HUES48 (cell line): ENCODE measurements at regions not wholly inside any gene's neighbourhood (a gene's known extent, or its start where the extent isn't known, plus 50 kb on each side); places are given as distances from the start of the nearest gene placed in this dataset.

Experiments used
- H3K27ac ChIP-seq: one replicate; pipeline ENCODE4 v1.7.0; 2013; ENCODE audit warnings: low read depth, low read length, inconsistent platforms
- H3K27me3 ChIP-seq: 2 replicates; pipeline ENCODE4 v1.6.1; 2013; ENCODE audit warnings: mild to moderate bottlenecking, low read length; ENCODE audit not compliant: control insufficient read depth, insufficient read depth
- H3K36me3 ChIP-seq: 2 replicates; pipeline ENCODE4 v1.6.1; 2013; ENCODE audit warnings: low read length; ENCODE audit not compliant: control insufficient read depth, insufficient read depth
- H3K4me1 ChIP-seq: 2 replicates; pipeline ENCODE4 v1.6.1; 2013; ENCODE audit warnings: mild to moderate bottlenecking, low read length; ENCODE audit not compliant: control insufficient read depth, insufficient read depth
- H3K4me3 ChIP-seq: 2 replicates; pipeline ENCODE4 v1.5.1; 2013; ENCODE audit warnings: mild to moderate bottlenecking, low read depth, low read length
- H3K9ac ChIP-seq: 2 replicates; pipeline ENCODE4 v1.6.1; 2013; ENCODE audit warnings: mild to moderate bottlenecking, low read depth, low read length, moderate library complexity
- H3K9me3 ChIP-seq: 2 replicates; pipeline ENCODE4 v1.6.1; 2013; ENCODE audit warnings: low read length; ENCODE audit not compliant: control insufficient read depth, insufficient read depth

GRCh38 chr13:40331802-40332201 is 334.6 kb downstream of the FOXO1 start:
- Histone ChIP-seq H3K9me3 (no peaks in the 10 kb centered on the region), H3K4me1 (0 out of 2 replicates have a peak, but pooled peaks cover 3% of the 10 kb centered on the region), H3K4me3 (no peak overlapping the region), H3K27me3 (no peaks in the 10 kb centered on the region), H3K36me3 (no peaks in the 10 kb centered on the region), H3K9ac (no peak overlapping the region), H3K27ac (no peak overlapping the region)

- no peaks in the 10 kb centered on the region for H3K36me3 ChIP-seq
- no peak overlapping the region for H3K4me3 ChIP-seq
- no peak overlapping the region for H3K9ac ChIP-seq
- 0 out of 2 replicates have a peak, but pooled peaks cover 3% of the 10 kb centered on the region for H3K4me1 ChIP-seq
- no peaks in the 10 kb centered on the region for H3K9me3 ChIP-seq
- no peaks in the 10 kb centered on the region for H3K27me3 ChIP-seq
- no peak overlapping the region for H3K27ac ChIP-seq
Measured at GRCh38 chr13:40333226-40333625, 333.2 kb downstream of the FOXO1 start.

- Histone ChIP-seq H3K9me3 (no peaks in the 10 kb centered on the region), H3K9ac (no peak overlapping the region), H3K36me3 (no peaks in the 10 kb centered on the region), H3K4me1 (0 out of 2 replicates have a peak, but pooled peaks cover 3% of the 10 kb centered on the region), H3K4me3 (no peak overlapping the region), H3K27ac (no peak overlapping the region), H3K27me3 (no peaks in the 10 kb centered on the region)
Measured at GRCh38 chr13:40334031-40334430, 332.4 kb downstream of the FOXO1 start.

- Histone ChIP-seq H3K4me3 (no peak overlapping the region), H3K9ac (no peak overlapping the region), H3K4me1 (0 out of 2 replicates have a peak, but pooled peaks cover 3% of the 10 kb centered on the region), H3K27ac (no peak overlapping the region), H3K9me3 (no peaks in the 10 kb centered on the region), H3K27me3 (no peaks in the 10 kb centered on the region), H3K36me3 (no peaks in the 10 kb centered on the region)
Measured at GRCh38 chr13:40334616-40335015, 331.8 kb downstream of the FOXO1 start.

- no peaks in the 10 kb centered on the region for H3K9me3 ChIP-seq
- no peaks in the 10 kb centered on the region for H3K27me3 ChIP-seq
- no peak overlapping the region for H3K9ac ChIP-seq
- no peak overlapping the region for H3K4me3 ChIP-seq
- H3K27ac ChIP-seq: no peak overlapping the region
- H3K4me1 ChIP-seq: peaks cover 19% of the 10 kb centered on the region
- no peaks in the 10 kb centered on the region for H3K36me3 ChIP-seq
Measured at GRCh38 chr13:40336228-40337221, 329.9 kb downstream of the FOXO1 start.

- Histone ChIP-seq H3K9me3 (no peaks in the 10 kb centered on the region), H3K27me3 (no peaks in the 10 kb centered on the region), H3K4me1 (peaks cover 23% of the 10 kb centered on the region), H3K4me3 (no peak overlapping the region), H3K27ac (no peak overlapping the region), H3K36me3 (no peaks in the 10 kb centered on the region), H3K9ac (no peak overlapping the region)
Measured at GRCh38 chr13:40337651-40338050, 328.8 kb downstream of the FOXO1 start.

GRCh38 chr13:40338217-40338616 is 328.2 kb downstream of the FOXO1 start:
- no peaks in the 10 kb centered on the region for H3K27me3 ChIP-seq
- H3K9ac ChIP-seq: no peak overlapping the region
- peaks cover 22% of the 10 kb centered on the region for H3K4me1 ChIP-seq
- H3K9me3 ChIP-seq: no peaks in the 10 kb centered on the region
- H3K27ac ChIP-seq: no peak overlapping the region
- no peaks in the 10 kb centered on the region for H3K36me3 ChIP-seq
- H3K4me3 ChIP-seq: no peak overlapping the region

- Histone ChIP-seq H3K4me3 (no peak overlapping the region), H3K4me1 (peaks cover 33% of the 10 kb centered on the region), H3K27ac (peak overlapping the region; percentile 61), H3K27me3 (peaks cover 6% of the 10 kb centered on the region; the same call in 1 of the 2 replicates), H3K9me3 (no peaks in the 10 kb centered on the region), H3K36me3 (no peaks in the 10 kb centered on the region), H3K9ac (no peak overlapping the region; the same call in 1 of the 2 replicates)
Measured at GRCh38 chr13:40340368-40341095, 325.9 kb downstream of the FOXO1 start.

GRCh38 chr13:40341096-40341471 is 325.4 kb downstream of the FOXO1 start:
- Histone ChIP-seq H3K9me3 (no peaks in the 10 kb centered on the region), H3K9ac (no peak overlapping the region; the same call in 1 of the 2 replicates), H3K27ac (peak overlapping the region; percentile 61), H3K27me3 (peaks cover 6% of the 10 kb centered on the region; the same call in 1 of the 2 replicates), H3K4me3 (no peak overlapping the region), H3K36me3 (no peaks in the 10 kb centered on the region), H3K4me1 (peaks cover 39% of the 10 kb centered on the region)

GRCh38 chr13:40341501-40341900 is 324.9 kb downstream of the FOXO1 start:
- H3K9me3 ChIP-seq: no peaks in the 10 kb centered on the region

More at GRCh38 chr13:40341501-40341900, 324.9 kb downstream of the FOXO1 start:
- Histone ChIP-seq H3K36me3 (no peaks in the 10 kb centered on the region), H3K4me1 (peaks cover 42% of the 10 kb centered on the region), H3K27ac (peak overlapping the region; percentile 61), H3K9ac (no peak overlapping the region), H3K4me3 (no peak overlapping the region), H3K27me3 (peaks cover 8% of the 10 kb centered on the region; the same call in 1 of the 2 replicates)
